LoVo (cell line): ENCODE measurements at regions not wholly inside any gene's neighbourhood (a gene's known extent, or its start where the extent isn't known, plus 50 kb on each side); places are given as distances from the start of the nearest gene placed in this dataset.
"Not testable (repeated sequence)": the region's sequence is repeated elsewhere in the genome, so short reads cannot be mapped to it uniquely, and the experiment has no call there.

Experiments used
- DNase-seq: peaks from one replicate; pipeline ENCODE4 v3.0.0-alpha.2; 2016; ENCODE audit warnings: low spot score

DNA sequence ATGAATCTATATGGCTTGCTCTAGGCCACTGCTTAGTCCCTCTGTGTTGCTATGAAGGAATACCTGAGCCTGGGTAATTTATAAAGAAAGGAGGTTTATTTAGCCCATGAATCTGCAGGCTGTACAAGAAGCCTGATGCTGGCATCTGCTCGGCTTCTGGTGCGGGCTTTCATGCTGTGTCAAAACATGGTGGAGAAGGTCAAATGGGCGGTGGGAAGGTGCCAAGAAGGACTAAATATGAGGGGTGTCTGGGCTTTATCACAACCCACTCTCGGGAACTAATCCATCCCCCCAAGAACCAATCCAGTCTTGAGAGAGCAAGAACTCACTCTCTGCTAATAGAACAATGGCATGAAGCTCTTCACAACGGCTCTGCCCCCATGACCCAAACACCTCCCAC lies 481.6 kb downstream of the EIPR1 start:
- no peak for DNase-seq

DNA sequence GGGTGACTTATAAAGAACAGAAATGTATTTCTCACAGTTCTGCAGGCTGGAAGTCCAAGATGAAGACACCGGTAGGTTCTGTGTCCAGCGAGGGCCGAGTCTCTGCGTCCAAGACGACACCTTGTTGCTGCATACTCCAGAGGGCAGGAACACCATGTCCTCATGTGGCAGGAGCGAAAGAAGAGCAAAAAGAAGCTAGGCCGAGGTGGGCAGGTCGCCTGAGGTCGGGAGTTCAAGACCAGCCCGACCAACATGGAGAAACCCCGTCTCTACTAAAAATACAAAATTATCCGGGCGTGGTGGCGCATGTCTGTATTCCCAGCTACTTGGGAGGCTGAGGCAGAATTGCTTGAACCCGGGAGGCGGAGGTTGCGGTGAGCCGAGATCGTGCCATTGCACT lies 483.6 kb downstream of the EIPR1 start:
- DNase-seq = not testable (repeated sequence)

DNA sequence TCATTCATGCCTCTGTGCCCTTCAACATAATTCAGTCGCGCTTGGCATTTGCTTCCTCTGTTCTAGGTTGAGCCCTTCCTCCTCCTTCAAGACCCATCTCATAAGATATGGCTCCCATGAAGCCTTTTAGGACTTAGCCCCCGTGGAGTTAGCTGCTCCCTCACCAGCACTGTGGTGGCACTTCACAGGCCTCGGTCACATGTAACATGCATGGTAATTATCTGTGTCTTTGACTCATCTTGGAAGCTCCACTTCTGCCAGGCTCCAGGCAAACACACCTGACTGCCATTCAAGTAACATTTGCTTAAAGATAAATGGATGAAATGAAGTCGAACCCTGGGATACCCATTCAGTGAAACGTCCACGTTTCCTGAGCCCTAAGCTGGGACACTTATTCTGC lies 484.7 kb downstream of the EIPR1 start:
- no peak for DNase-seq

DNA sequence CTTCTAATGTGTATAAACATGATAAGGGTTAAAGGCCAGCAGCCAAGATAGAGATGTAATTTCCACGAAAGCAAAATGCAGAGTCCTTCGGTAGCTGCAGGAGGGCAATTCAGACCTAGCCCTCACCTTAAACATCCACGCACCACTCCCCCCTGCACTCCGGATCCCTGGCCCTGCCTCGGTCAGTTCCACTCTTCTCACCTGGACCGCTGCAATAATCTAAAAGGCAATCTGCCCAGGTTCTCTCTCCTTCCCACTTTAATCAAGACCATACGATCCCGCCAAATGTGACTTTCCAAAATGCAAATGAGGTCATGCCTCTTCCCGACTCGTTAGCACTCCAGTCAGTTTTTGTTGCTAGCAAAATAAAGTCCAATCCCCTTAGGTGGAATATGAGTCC lies 485.2 kb downstream of the EIPR1 start:
- DNase-seq = no peak

DNA sequence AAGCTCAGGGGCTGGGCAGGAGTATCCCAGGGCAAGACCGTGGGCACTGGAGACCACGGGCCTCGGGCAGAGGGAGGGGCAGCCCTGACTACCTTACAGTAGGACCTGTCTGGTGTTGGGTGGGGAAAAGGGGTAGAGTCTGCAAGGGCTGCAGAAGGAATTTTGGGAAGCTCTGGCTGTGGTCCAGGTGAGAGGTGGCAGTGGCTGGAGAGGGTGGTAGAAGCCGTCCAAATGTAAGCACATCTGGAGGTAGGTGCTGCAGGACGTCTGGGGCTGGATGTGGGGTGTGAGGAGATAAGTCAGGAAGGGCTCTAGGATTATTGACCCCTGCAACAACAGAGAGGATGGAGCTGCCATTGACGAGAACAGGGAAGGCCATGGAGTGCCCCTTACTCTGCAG lies 486.7 kb downstream of the EIPR1 start:
- no peak for DNase-seq

DNA sequence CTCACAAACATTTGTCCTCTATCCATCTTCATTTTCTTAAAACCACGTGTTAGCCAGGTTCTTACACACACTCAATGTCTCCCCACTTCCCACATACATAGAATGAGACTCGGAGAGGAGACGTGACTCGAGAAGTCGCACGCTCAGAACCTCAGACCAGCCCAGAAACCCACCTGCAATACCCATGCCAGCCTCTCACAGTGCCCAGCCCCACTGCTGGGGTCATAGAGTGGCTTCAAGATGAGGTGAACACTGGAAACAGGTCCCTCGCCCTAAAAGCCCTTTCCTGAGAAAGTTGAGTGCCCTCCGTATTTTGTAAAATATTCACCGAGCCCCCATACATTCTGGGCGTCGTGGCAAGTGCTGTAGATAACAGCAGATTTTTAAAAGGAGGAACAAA lies 487.4 kb downstream of the EIPR1 start:
- no peak for DNase-seq

DNA sequence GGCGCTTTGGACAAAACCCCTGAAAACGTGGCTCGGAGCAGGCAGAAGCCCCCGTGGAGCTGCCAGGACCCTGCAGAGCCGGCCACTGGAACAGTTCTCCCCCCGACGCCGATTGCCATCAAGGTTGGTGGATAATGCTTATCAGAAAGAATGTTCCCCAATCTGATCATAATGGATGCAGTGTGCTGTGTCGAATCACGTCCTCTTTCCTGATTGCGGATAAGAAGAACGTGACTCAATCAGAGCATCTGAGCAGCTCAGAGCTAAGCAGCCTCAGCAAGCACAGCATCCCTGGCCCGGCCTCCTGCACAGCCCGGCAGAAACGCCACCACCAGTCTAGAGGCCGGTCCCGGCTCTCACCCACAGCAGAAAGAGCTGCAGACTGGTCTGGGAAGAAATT lies 488.0 kb downstream of the EIPR1 start:
- no peak for DNase-seq

DNA sequence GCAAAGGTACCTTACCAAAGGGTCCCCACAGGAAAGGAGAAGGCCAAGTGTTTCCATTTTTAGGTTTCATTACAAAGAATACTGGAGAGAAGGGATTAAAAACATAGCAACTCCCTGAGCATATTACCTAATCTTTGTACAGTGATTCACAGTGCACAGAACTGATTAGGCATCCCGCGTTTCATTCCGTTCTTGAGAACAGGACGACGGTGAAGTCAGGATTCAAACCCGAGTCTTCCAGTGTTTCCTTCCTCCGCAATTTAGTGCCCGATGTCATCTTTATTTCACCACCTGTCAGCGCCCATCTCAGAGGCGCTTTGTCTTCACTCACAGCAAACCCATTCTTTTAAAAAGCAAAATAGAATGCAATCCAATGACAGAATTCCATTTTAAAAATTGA lies 488.5 kb downstream of the EIPR1 start:
- no peak for DNase-seq

DNA sequence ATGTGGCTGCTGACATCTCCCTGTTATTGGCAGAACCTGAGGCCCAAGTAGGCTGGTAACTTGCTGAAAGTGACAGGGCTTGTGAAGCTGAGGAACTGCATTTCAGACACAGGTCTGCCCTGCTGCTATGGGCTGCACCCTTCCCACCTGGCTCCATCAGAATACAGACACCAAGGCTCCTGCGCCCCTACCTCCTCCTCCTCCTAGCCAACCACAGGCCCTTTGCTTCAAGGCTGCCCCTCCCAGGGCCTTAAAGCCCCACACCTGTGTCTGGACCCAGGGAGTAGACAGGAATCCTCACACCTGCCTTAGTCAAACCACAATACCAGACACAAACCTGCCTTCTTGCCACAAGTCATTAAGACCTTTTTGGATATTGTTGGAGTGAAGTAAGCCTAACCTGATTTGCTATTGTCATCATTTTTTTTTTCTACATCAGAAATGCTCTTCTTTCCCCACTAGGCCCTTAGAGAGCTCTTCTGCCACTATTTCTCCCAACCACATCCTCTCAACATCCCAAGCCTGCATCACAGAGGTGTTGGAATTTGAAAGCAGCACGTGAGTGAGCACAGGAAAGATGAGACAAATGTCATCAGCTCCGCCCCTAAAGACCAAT lies 489.7 kb downstream of the EIPR1 start:
- DNase-seq = no peak

DNA sequence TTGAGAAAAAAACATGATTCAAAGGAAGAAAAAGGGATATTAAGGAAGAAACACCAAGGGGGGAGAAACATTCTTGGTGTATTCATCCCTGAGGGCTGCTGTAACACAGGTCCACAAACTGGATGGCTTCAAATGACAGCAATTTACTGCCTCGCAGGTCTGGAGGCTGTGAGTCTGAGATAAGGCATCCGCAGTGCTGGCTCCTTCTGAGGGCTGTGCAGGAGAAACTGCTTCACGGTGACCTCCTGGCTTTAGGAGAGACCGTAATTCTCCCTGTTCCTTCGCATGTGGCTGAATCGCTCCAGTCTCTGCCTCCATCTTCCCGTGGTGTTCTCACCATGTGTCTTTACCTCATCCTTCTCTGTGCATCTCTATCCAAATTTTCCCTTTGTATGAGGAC lies 490.7 kb downstream of the EIPR1 start:
- DNase-seq = no peak

DNA sequence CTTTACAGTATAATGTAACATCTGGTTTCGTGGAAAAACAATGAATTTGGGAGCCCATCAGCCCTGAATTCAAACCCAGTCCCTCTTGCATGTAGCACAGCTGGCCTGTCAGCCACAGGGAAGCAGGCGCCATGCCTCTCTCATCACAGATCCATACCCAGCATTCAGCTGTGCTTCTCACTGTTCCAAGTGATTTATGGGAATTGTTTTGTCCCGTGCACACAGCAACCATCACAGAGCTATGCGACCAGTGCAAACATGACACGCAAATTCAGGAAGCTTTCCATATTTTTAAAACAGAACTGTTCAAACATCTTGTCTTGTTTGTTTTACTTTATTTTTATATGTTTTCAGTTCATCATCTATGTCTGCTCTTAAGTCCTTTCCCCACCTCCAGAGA lies 496.1 kb downstream of the EIPR1 start:
- no peak for DNase-seq

DNA sequence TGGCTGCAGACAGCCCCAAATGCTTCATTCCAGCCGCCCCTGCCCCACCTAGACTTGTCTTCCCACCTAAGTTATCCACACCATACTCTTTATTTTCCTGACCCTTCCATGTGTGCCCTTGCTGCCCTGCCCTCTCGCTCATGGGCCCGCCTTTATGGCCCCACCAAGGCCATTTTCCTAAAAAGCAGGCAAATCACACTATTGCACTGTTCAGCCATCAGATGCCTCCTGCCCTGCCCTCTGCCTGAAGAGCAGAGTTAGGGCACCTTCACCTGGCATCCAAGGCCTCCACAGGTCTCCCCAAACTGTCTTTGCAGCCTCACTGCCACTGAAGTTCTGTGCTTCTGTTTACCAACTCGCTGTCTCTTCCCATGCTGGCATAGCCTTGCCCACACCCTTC lies 496.7 kb downstream of the EIPR1 start:
- no peak for DNase-seq

DNA sequence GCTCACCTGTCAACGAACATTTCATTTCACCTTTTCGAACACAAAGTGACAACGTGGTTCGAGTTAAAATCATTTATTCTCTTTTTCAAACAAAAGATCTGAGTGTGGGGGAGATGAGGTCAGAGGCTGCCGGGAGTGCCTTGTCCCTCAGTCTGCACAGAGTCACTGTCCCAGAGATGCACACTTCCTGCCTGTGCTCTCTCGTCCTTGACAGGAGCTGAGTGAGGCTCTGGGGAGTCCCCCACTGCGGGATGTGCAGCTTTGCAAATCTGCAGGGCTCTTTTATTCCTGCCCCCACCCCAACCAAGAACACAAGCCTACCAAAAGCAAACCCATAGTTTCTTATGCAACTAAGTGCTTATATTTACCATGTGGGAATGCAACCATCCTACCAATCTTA lies 497.8 kb downstream of the EIPR1 start:
- DNase-seq = no peak

DNA sequence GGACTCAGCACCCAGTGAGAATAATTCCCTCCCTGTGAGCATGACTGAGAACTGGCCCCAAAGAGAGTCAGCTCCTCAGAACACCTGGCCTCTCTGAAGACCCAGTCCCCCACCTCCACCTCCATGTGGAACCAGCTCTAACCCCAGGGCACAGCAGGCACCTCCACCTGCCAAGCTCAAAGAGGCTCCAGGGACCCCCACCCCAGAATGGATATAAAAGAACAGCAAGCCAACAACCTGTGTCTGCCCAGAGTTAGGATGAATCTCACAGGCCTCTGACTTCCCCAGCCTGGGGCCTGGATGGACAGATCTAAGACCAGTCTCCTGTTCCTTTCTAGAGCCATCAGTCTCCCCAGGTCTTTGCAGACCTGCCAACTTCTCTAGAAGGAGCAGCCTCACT lies 498.5 kb downstream of the EIPR1 start:
- no peak for DNase-seq

DNA sequence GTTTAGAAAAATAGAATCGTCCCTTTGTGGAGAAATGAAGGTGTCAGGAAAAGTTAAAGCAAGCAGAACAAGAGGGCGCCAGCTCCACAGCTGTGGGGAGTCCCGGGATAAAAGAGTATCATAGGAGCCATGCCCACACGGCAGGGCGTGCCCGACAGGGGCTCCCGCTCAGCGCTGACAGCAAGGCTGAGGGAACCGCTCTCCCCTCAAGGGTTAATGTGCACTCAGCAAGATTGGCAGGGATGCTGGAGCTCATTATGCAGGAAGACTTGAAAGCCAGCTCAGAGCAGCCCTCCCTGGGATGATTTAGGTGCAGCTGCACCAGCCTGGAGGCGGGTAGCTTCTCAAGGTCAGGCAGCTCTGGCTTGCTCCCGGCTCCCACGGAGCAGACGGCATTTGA lies 500.2 kb downstream of the EIPR1 start:
- no peak for DNase-seq

DNA sequence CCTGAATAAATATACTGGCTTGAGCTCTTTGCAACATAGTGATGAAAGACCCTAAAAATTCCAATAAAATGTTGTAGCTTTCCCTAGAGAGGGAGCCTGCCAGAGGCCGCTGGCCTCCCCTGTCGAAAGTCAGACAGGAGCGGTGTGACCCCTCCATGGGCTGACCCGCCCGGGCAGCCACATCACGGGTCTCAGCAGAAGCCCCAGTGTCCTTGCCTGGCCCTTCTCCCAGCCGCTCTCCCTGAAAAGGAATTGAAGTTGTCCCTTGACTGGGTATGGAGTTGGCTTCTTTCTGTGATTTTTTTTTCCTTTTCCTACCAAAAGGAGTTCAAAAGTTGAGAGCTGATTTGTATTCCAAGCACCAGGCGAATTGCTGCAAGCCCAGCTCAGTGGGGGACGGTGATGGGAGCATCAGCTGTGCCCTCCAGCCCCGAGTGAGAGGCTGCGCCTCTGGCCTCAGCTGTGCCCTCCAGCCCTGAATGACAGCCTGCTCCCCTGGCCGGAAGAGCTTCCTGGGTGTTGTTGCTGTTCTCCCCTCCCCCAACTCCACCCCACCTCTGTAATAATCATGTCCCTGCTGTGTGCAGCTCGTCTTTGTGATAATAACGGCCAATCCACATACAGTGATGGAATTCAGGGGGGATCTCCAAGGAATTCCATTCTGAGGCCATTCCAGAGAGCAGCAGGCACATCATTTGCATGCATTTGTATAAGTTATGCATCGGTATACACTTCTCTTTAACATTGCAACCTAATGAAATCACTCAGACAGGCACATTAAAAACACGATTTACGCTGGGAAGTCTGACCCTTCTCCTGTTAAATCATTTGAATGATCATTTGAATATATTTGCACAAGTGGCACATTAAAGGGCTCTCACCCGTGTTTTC lies 501.0 kb downstream of the EIPR1 start:
- DNase-seq = no peak

DNA sequence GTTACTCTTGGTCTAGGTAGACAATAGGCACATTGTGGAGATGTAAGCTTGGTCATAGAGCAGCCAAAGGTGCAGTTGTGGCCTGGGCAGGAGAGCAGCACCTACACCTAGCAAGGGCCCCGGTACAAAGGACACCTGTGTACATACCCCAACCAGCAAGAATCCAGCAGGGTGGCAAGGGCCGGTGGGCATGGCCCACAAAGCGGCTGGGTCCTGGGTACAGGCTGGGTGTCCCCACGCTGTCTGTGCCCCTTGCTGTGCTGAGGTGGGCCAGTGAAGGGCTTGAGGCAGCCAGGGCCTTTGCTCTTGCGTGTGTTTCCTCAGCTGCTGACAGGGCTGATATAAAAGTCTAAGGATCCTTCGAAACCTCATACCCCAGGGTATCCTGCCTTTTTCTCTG lies 501.8 kb downstream of the EIPR1 start:
- DNase-seq = no peak

DNA sequence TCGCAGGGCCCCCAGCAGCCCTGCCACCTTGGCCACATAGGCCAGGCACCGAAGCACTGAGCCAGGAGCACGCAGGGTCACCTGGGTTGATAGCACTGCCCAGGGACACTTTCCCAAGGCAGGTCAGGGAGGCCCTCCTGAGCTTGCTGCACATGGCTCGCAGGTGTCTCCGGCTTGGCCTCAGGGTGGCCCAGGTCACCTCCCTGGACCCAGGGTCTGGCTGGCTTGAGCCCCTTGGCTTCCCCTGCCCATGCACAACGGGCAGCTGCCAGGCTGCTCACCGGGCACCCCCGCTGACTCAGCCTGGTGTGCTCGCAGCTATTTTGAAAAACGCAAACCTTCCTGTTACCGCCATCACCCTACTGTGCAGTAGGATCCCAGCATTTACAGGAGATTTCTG lies 502.3 kb downstream of the EIPR1 start:
- DNase-seq = no peak

DNA sequence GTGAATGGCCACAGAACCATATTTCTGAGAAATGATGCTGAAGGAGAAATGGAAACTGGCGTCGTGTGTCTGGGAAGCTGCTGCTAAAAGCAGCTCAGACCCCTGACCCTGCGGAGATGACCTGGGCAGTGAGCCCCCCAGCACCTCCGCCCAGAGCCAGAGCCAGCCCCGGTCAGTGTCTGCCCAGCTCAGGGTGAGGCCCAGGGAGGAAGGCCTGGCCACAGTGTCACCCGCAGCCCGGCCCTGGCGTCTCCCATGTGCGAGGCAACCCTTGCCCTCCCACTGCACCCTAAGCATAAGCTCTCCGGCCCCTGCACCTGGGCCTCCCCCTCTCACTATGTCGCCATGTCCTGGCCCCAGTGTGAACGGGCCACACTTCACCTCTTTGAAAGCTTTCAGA lies 502.8 kb downstream of the EIPR1 start:
- DNase-seq = no peak

DNA sequence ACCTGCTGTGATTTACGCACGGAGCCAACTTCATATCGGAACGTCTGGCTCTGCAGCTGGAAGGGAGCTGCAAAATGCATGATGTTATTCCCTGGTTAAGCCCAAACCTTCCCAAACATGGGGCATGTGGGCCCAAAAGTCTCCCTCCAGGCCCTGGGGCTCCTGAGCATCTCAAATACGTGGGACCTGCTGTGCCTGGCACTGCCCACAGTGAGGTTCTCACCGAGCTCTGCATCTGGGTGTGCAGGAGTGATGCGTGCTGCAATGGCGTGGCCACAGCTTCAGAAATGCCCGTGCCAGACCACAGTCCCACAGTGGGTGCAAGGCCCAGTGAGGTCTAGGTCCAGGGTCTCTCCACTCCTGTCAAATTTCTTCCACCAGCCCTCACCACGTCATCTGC lies 503.3 kb downstream of the EIPR1 start:
- DNase-seq = no peak

DNA sequence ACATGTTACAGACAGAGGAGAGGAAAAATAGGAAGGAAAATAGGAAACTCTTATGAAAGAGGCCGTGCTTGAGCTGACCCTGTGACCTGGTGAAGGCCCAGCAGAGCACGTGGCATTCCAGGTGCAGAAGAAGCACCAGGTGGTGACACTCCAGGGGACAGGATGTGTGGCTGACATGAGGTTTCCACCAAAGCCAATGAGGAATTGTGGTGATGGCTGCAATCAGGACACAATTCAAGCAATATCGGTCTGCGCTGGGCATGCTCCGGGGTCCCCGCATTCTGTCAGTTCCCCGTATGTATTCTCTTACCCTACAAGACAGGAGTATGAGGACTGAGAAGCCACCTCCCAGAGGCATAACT lies 504.2 kb downstream of the EIPR1 start:
- no peak for DNase-seq

DNA sequence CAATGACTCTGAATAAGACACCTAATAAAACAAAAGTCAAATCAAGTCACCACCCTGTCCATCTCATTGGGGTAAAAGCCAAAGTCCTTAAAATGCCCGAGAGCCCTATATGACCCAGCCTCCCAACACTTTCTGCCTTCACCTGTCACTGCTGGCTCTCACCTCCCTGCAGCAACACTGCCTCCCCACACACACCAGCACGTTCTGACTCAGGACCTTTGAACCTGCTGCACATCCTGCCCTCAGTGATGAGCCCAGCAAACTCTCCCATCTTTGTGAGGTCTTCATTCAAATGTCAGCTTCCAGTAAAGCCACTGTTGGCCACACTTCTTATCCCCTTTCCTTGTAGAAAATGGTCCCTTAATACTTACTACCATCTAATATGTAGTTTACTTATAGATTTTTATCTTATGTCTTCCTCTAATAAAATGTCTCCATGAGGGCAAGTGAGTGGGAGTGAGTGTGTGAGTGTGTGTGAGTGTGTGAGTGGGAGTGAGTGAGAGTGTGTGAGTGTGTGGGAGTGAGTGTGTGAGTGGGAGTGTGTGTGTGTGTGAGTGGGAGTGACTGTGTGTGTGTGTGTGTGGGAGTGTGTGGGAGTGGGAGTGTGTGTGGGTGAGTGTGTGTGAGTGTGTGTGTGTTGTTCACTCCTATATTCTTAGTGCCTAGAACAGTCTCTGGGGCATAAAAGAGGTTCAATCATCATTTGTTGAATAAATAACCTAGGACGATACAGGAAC lies 504.7 kb downstream of the EIPR1 start:
- no peak for DNase-seq

DNA sequence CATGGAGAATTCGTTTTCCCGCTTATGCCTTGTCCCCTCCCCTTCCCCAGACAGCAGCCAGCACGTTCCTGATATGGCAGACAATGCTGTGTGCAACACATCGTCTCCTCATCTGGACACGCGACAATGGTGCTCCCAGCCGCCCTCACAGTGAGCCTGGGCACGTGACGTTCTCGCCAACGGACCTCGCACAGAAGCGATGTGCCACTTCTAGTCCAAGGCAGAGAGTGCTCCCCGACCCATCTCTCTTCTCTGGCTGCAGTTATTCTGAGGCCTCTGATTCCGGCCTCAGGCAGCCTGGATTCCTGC lies 505.4 kb downstream of the EIPR1 start:
- no peak for DNase-seq
